ENCODE measurements at regions not wholly inside any gene's neighbourhood (a gene's known extent, or its start where the extent isn't known, plus 50 kb on each side); places are given as distances from the start of the nearest gene placed in this dataset.
"Not testable (repeated sequence)": the region's sequence is repeated elsewhere in the genome, so short reads cannot be mapped to it uniquely, and the experiment has no call there.

GRCh38 chr6:80847973-80848372 is 741.5 kb downstream of the BCKDHB start:
- H3K27me3 Mint-ChIP-seq; H3K27me3 ChIP-seq (ENCODE audit: insufficient read depth, low read length, poor library complexity, severe bottlenecking); H3K27ac ChIP-seq (ENCODE audit: low read depth, low read length); CTCF ChIA-PET; POLR2A ChIA-PET; H3K4me3 Mint-ChIP-seq; H3K36me3 Mint-ChIP-seq; H3K36me3 ChIP-seq (ENCODE audit: insufficient read depth, low read length); DNase-seq; H3K4me1 Mint-ChIP-seq; H3K9me3 ChIP-seq (ENCODE audit: low read length); H3K27ac Mint-ChIP-seq; H3K4me1 ChIP-seq (ENCODE audit: insufficient read depth, low read length); H3K4me3 ChIP-seq (ENCODE audit: low read length): not testable (repeated sequence)
- peaks cover 9 to 30% (median 19%) of the 10 kb centered on the region in 5 donors for H3K9me3 Mint-ChIP-seq

- Mint-ChIP-seq H3K4me1 (no peaks in the 10 kb centered on the region), H3K36me3 (no peaks in the 10 kb centered on the region), H3K9me3 (peaks cover 0 to 5% (median 3%) of the 10 kb centered on the region in 5 donors), H3K27ac (no peak overlapping the region), H3K27me3 (no peaks in the 10 kb centered on the region), H3K4me3 (no peak overlapping the region)
- Histone ChIP-seq H3K4me3 (ENCODE audit: low read length) (no peak overlapping the region), H3K27me3 (ENCODE audit: insufficient read depth, low read length, poor library complexity, severe bottlenecking) (no peaks in the 10 kb centered on the region), H3K9me3 (ENCODE audit: low read length) (no peaks in the 10 kb centered on the region), H3K27ac (ENCODE audit: low read depth, low read length) (no peak overlapping the region), H3K36me3 (ENCODE audit: insufficient read depth, low read length) (no peaks in the 10 kb centered on the region), H3K4me1 (ENCODE audit: insufficient read depth, low read length) (no peaks in the 10 kb centered on the region)
- ChIA-PET CTCF (no interaction called here), POLR2A (no interaction called here)
- no peak for DNase-seq
Observed at GRCh38 chr6:80832337-80832736, 725.9 kb downstream of the BCKDHB start.

- no peaks in the 10 kb centered on the region for H3K27me3 ChIP-seq (ENCODE audit: insufficient read depth, low read length, poor library complexity, severe bottlenecking)
- H3K27ac ChIP-seq (ENCODE audit: low read depth, low read length), result no peak overlapping the region
- peaks cover 0 to 9% (median 0%) of the 10 kb centered on the region in 5 donors for H3K9me3 Mint-ChIP-seq
- H3K9me3 ChIP-seq (ENCODE audit: low read length), result no peaks in the 10 kb centered on the region
- H3K27ac Mint-ChIP-seq, result no peak overlapping the region
- peaks cover 0 to under 1% of the 10 kb centered on the region in 2 donors for H3K27me3 Mint-ChIP-seq
- CTCF ChIA-PET, result no interaction called here
- no peaks in the 10 kb centered on the region for H3K4me1 ChIP-seq (ENCODE audit: insufficient read depth, low read length)
- no peak overlapping the region for H3K4me3 Mint-ChIP-seq
- no peak for DNase-seq
- no peaks in the 10 kb centered on the region for H3K36me3 ChIP-seq (ENCODE audit: insufficient read depth, low read length)
- POLR2A ChIA-PET, result no interaction called here
- no peaks in the 10 kb centered on the region for H3K36me3 Mint-ChIP-seq
- H3K4me3 ChIP-seq (ENCODE audit: low read length), result no peak overlapping the region
- H3K4me1 Mint-ChIP-seq, result no peaks in the 10 kb centered on the region
Observed at GRCh38 chr6:80793411-80793810, 686.9 kb downstream of the BCKDHB start.

GRCh38 chr6:80792151-80792550 is 685.7 kb downstream of the BCKDHB start:
- no peak overlapping the region for H3K4me3 ChIP-seq (ENCODE audit: low read length)
- CTCF ChIA-PET, result no interaction called here
- no peaks in the 10 kb centered on the region for H3K9me3 ChIP-seq (ENCODE audit: low read length)
- H3K36me3 ChIP-seq (ENCODE audit: insufficient read depth, low read length), result no peaks in the 10 kb centered on the region
- POLR2A ChIA-PET, result no interaction called here
- no peaks in the 10 kb centered on the region for H3K27me3 Mint-ChIP-seq
- H3K36me3 Mint-ChIP-seq, result no peaks in the 10 kb centered on the region
- no peaks in the 10 kb centered on the region for H3K4me1 Mint-ChIP-seq
- DNase-seq, result no peak
- H3K27me3 ChIP-seq (ENCODE audit: insufficient read depth, low read length, poor library complexity, severe bottlenecking), result no peaks in the 10 kb centered on the region
- no peak overlapping the region for H3K27ac Mint-ChIP-seq
- H3K27ac ChIP-seq (ENCODE audit: low read depth, low read length), result no peak overlapping the region
- H3K4me1 ChIP-seq (ENCODE audit: insufficient read depth, low read length), result no peaks in the 10 kb centered on the region
- H3K9me3 Mint-ChIP-seq, result peaks cover 0 to 7% (median 0%) of the 10 kb centered on the region in 5 donors
- no peak overlapping the region for H3K4me3 Mint-ChIP-seq

- ChIA-PET POLR2A (no interaction called here), CTCF (no interaction called here)
- H3K36me3 ChIP-seq (ENCODE audit: insufficient read depth, low read length), result no peaks in the 10 kb centered on the region
- H3K4me3 Mint-ChIP-seq, result no peak overlapping the region
- H3K9me3 Mint-ChIP-seq, result peaks cover 2 to 7% (median 3%) of the 10 kb centered on the region in 5 donors
- no peak overlapping the region for H3K4me3 ChIP-seq (ENCODE audit: low read length)
- no peaks in the 10 kb centered on the region for H3K4me1 Mint-ChIP-seq
- no peak overlapping the region for H3K27ac Mint-ChIP-seq
- H3K27ac ChIP-seq (ENCODE audit: low read depth, low read length), result no peak overlapping the region
- no peaks in the 10 kb centered on the region for H3K36me3 Mint-ChIP-seq
- H3K9me3 ChIP-seq (ENCODE audit: low read length), result no peaks in the 10 kb centered on the region
- DNase-seq, result no peak
- no peaks in the 10 kb centered on the region for H3K27me3 Mint-ChIP-seq
- no peaks in the 10 kb centered on the region for H3K4me1 ChIP-seq (ENCODE audit: insufficient read depth, low read length)
- no peaks in the 10 kb centered on the region for H3K27me3 ChIP-seq (ENCODE audit: insufficient read depth, low read length, poor library complexity, severe bottlenecking)
Observed at GRCh38 chr6:80789912-80790570, 683.6 kb downstream of the BCKDHB start.

- H3K36me3 Mint-ChIP-seq; H3K27me3 Mint-ChIP-seq; H3K4me1 ChIP-seq (ENCODE audit: insufficient read depth, low read length); H3K4me1 Mint-ChIP-seq; H3K4me3 Mint-ChIP-seq; CTCF ChIA-PET; H3K4me3 ChIP-seq (ENCODE audit: low read length); H3K27me3 ChIP-seq (ENCODE audit: insufficient read depth, low read length, poor library complexity, severe bottlenecking); H3K36me3 ChIP-seq (ENCODE audit: insufficient read depth, low read length); H3K9me3 ChIP-seq (ENCODE audit: low read length); DNase-seq; H3K27ac Mint-ChIP-seq; H3K27ac ChIP-seq (ENCODE audit: low read depth, low read length); POLR2A ChIA-PET: not testable (repeated sequence)
- H3K9me3 Mint-ChIP-seq, result peaks cover 2 to 14% (median 8%) of the 10 kb centered on the region in 5 donors
Observed at GRCh38 chr6:80783271-80783670, 676.8 kb downstream of the BCKDHB start.

GRCh38 chr6:80771941-80772340 is 665.5 kb downstream of the BCKDHB start:
- Mint-ChIP-seq H3K36me3 (no peaks in the 10 kb centered on the region), H3K4me1 (no peaks in the 10 kb centered on the region), H3K9me3 (peaks cover 0 to 14% (median 2%) of the 10 kb centered on the region in 5 donors), H3K27me3 (no peaks in the 10 kb centered on the region), H3K27ac (no peak overlapping the region), H3K4me3 (no peak overlapping the region)
- no peak overlapping the region for H3K4me3 ChIP-seq (ENCODE audit: low read length)
- POLR2A ChIA-PET, result no interaction called here
- CTCF ChIA-PET, result no interaction called here
- H3K9me3 ChIP-seq (ENCODE audit: low read length), result no peaks in the 10 kb centered on the region
- H3K36me3 ChIP-seq (ENCODE audit: insufficient read depth, low read length), result no peaks in the 10 kb centered on the region
- DNase-seq, result no peak
- H3K27ac ChIP-seq (ENCODE audit: low read depth, low read length), result no peak overlapping the region
- no peaks in the 10 kb centered on the region for H3K4me1 ChIP-seq (ENCODE audit: insufficient read depth, low read length)
- no peaks in the 10 kb centered on the region for H3K27me3 ChIP-seq (ENCODE audit: insufficient read depth, low read length, poor library complexity, severe bottlenecking)

- CTCF ChIA-PET, result no interaction called here
- Histone ChIP-seq H3K4me1 (ENCODE audit: insufficient read depth, low read length) (no peaks in the 10 kb centered on the region), H3K27ac (ENCODE audit: low read depth, low read length) (no peak overlapping the region), H3K27me3 (ENCODE audit: insufficient read depth, low read length, poor library complexity, severe bottlenecking) (no peaks in the 10 kb centered on the region), H3K4me3 (ENCODE audit: low read length) (no peak overlapping the region), H3K9me3 (ENCODE audit: low read length) (no peaks in the 10 kb centered on the region), H3K36me3 (ENCODE audit: insufficient read depth, low read length) (no peaks in the 10 kb centered on the region)
- POLR2A ChIA-PET, result no interaction called here
- Mint-ChIP-seq H3K27ac (no peak overlapping the region), H3K4me3 (no peak overlapping the region), H3K36me3 (no peaks in the 10 kb centered on the region), H3K4me1 (no peaks in the 10 kb centered on the region), H3K27me3 (no peaks in the 10 kb centered on the region), H3K9me3 (peaks cover 0 to 18% (median 0%) of the 10 kb centered on the region in 5 donors)
- DNase-seq, result no peak
Observed at GRCh38 chr6:80769106-80769505, 662.6 kb downstream of the BCKDHB start.

GRCh38 chr6:80767808-80768207 is 661.3 kb downstream of the BCKDHB start:
- Histone ChIP-seq H3K9me3 (ENCODE audit: low read length) (no peaks in the 10 kb centered on the region), H3K27me3 (ENCODE audit: insufficient read depth, low read length, poor library complexity, severe bottlenecking) (no peaks in the 10 kb centered on the region), H3K4me1 (ENCODE audit: insufficient read depth, low read length) (no peaks in the 10 kb centered on the region), H3K4me3 (ENCODE audit: low read length) (no peak overlapping the region), H3K27ac (ENCODE audit: low read depth, low read length) (no peak overlapping the region), H3K36me3 (ENCODE audit: insufficient read depth, low read length) (no peaks in the 10 kb centered on the region)
- H3K4me3 Mint-ChIP-seq, result no peak overlapping the region
- no peak for DNase-seq
- H3K9me3 Mint-ChIP-seq, result peaks cover 0 to 18% (median 0%) of the 10 kb centered on the region in 5 donors
- no peaks in the 10 kb centered on the region for H3K27me3 Mint-ChIP-seq
- ChIA-PET CTCF (interaction anchor here (1.3 kb wide), 1 partner anchor 10 kb away, joined by 5 read pairs; no protein-coding TSS in a partner anchor), POLR2A (no interaction called here)
- H3K4me1 Mint-ChIP-seq, result no peaks in the 10 kb centered on the region
- no peaks in the 10 kb centered on the region for H3K36me3 Mint-ChIP-seq
- no peak overlapping the region for H3K27ac Mint-ChIP-seq

All from CD8-positive, alpha-beta memory T cell (primary cell).